ENCODE measurements at regions not wholly inside any gene's neighbourhood (a gene's known extent, or its start where the extent isn't known, plus 50 kb on each side); places are given as distances from the start of the nearest gene placed in this dataset.

DNA sequence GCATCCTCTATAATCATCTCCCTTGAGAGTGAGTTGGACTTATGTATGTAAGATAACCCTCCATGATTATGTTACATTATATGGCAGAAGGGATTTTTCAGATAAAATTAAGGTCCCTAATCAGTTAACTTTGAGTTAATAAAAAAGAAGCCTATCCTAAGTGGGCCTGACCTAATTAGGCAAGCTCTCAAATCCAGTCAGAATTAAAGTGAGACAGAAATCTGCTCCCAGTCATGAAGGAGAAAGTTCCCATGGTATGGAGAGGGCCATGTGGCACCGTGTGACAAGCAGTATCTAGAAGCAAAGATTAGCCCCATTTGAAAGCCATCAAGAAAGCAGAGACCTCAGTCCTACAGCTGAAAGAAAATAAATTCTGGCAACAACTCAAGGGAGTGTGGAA lies 202.4 kb downstream of the PRELID2 start:
- Mint-ChIP-seq H3K27ac (ENCODE audit: unreplicated experiment) (no peak overlapping the region), H3K4me3 (ENCODE audit: unreplicated experiment) (no peak overlapping the region), H3K9me3 (ENCODE audit: unreplicated experiment) (peaks cover 3% of the 10 kb centered on the region), H3K36me3 (ENCODE audit: insufficient read depth, unreplicated experiment) (no peaks in the 10 kb centered on the region), H3K27me3 (ENCODE audit: insufficient read depth, unreplicated experiment) (no peaks in the 10 kb centered on the region), H3K4me1 (ENCODE audit: low read depth, unreplicated experiment) (peaks cover 14% of the 10 kb centered on the region)
- POLR2A ChIA-PET, result interaction anchor here (0.6 kb wide), 1 partner anchor 541 kb away, joined by 4 read pairs; no protein-coding TSS in a partner anchor
- H3K4me1 ChIP-seq, result peaks cover 11% of the 10 kb centered on the region
- no peaks in the 10 kb centered on the region for H3K36me3 ChIP-seq (ENCODE audit: control insufficient read depth, insufficient read depth, low read length)
- CTCF ChIA-PET, result no interaction called here
- DNase-seq, result no peak
- H3K4me3 ChIP-seq (ENCODE audit: low read depth, low read length), result no peak overlapping the region
- H3K9me3 ChIP-seq, result no peaks in the 10 kb centered on the region
- H3K27me3 ChIP-seq (replicated peaks; ENCODE audit: control insufficient read depth, insufficient read depth, low read length), result no peaks in the 10 kb centered on the region
- TF ChIP-seq, protein P1, sequence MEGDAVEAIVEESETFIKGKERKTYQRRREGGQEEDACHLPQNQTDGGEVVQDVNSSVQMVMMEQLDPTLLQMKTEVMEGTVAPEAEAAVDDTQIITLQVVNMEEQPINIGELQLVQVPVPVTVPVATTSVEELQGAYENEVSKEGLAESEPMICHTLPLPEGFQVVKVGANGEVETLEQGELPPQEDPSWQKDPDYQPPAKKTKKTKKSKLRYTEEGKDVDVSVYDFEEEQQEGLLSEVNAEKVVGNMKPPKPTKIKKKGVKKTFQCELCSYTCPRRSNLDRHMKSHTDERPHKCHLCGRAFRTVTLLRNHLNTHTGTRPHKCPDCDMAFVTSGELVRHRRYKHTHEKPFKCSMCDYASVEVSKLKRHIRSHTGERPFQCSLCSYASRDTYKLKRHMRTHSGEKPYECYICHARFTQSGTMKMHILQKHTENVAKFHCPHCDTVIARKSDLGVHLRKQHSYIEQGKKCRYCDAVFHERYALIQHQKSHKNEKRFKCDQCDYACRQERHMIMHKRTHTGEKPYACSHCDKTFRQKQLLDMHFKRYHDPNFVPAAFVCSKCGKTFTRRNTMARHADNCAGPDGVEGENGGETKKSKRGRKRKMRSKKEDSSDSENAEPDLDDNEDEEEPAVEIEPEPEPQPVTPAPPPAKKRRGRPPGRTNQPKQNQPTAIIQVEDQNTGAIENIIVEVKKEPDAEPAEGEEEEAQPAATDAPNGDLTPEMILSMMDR (IDR thresholded peaks at IDR 0.05; ENCODE audit: insufficient read depth in 1 of 2, low read depth in 1 of 2, low read length in 1 of 2, severe bottlenecking in 1 of 2, unreplicated experiment in 1 of 2), result no peak
- BruUV-seq (replicated peaks), result no TSS peak
- intact Hi-C loops (cut with micrococcal nuclease; ENCODE audit: unreplicated experiment), result no loop called here

DNA sequence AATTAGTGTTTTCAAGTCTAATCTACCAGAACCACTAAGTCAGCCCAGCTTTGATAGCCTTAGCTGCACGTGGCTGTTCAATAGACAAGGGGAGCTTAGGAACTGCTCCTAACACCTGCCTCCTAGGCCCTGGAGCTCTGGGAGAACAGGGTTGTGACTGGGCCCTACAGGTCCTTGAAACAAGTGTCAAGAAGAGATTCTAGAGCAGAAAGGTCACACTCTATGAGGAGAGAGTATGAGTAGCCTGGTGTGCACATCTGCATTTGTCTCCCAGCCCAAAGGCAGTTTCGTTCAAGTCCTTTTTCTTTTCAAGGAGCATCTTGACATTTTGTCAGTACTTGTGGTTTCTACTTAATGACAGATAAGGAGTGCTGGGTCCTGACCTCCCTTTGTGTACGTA lies 206.1 kb downstream of the PRELID2 start:
- ChIA-PET POLR2A (no interaction called here), CTCF (no interaction called here)
- intact Hi-C loops (cut with micrococcal nuclease; ENCODE audit: unreplicated experiment), result no loop called here
- Mint-ChIP-seq H3K4me1 (ENCODE audit: low read depth, unreplicated experiment) (peaks cover 3% of the 10 kb centered on the region), H3K36me3 (ENCODE audit: insufficient read depth, unreplicated experiment) (no peaks in the 10 kb centered on the region), H3K9me3 (ENCODE audit: unreplicated experiment) (peaks cover 10% of the 10 kb centered on the region), H3K27ac (ENCODE audit: unreplicated experiment) (no peak overlapping the region), H3K4me3 (ENCODE audit: unreplicated experiment) (no peak overlapping the region), H3K27me3 (ENCODE audit: insufficient read depth, unreplicated experiment) (no peaks in the 10 kb centered on the region)
- Histone ChIP-seq H3K36me3 (ENCODE audit: control insufficient read depth, insufficient read depth, low read length) (no peaks in the 10 kb centered on the region), H3K9me3 (no peaks in the 10 kb centered on the region), H3K27me3 (replicated peaks; ENCODE audit: control insufficient read depth, insufficient read depth, low read length) (no peaks in the 10 kb centered on the region), H3K4me1 (peaks cover 6% of the 10 kb centered on the region), H3K4me3 (ENCODE audit: low read depth, low read length) (no peak overlapping the region)
- no TSS peak for BruUV-seq (replicated peaks)
- peak in 1 of 2 experiments; percentile 27 for DNase-seq
- TF ChIP-seq, protein P1 (IDR thresholded peaks at IDR 0.05; ENCODE audit: insufficient read depth in 1 of 2, low read depth in 1 of 2, low read length in 1 of 2, severe bottlenecking in 1 of 2, unreplicated experiment in 1 of 2), result no peak

DNA sequence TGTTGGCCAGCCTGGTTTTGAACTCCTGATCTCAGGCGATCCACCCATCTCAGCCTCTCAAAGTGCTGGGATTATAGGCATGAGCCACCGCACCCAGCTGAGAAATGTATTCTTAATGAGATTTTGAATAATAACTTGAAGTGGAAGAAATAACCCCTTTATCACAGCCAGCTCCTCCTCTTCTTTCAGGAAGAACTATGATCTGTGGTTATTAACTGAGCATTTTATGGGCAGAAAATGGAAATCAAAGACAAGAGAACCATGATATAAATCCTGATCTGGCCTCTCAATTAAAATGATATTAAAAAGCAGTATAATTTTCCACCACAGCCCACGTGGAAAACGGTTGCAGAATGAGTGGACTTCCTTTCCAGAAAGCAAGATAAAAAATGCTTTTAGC lies 206.6 kb downstream of the PRELID2 start:
- H3K36me3 Mint-ChIP-seq (ENCODE audit: insufficient read depth, unreplicated experiment), result no peaks in the 10 kb centered on the region
- DNase-seq, result no peak
- peaks cover 1% of the 10 kb centered on the region for H3K4me1 ChIP-seq
- ChIA-PET POLR2A (no interaction called here), CTCF (no interaction called here)
- TF ChIP-seq, protein P1 (IDR thresholded peaks at IDR 0.05; ENCODE audit: insufficient read depth in 1 of 2, low read depth in 1 of 2, low read length in 1 of 2, severe bottlenecking in 1 of 2, unreplicated experiment in 1 of 2), result no peak
- no peaks in the 10 kb centered on the region for H3K36me3 ChIP-seq (ENCODE audit: control insufficient read depth, insufficient read depth, low read length)
- H3K4me3 ChIP-seq (ENCODE audit: low read depth, low read length), result no peak overlapping the region
- H3K4me3 Mint-ChIP-seq (ENCODE audit: unreplicated experiment), result no peak overlapping the region
- H3K27ac Mint-ChIP-seq (ENCODE audit: unreplicated experiment), result no peak overlapping the region
- no peaks in the 10 kb centered on the region for H3K4me1 Mint-ChIP-seq (ENCODE audit: low read depth, unreplicated experiment)
- no TSS peak for BruUV-seq (replicated peaks)
- peaks cover 14% of the 10 kb centered on the region for H3K9me3 Mint-ChIP-seq (ENCODE audit: unreplicated experiment)
- H3K9me3 ChIP-seq, result peaks cover 2% of the 10 kb centered on the region; the same call in 1 of the 2 replicates
- H3K27me3 ChIP-seq (replicated peaks; ENCODE audit: control insufficient read depth, insufficient read depth, low read length), result no peaks in the 10 kb centered on the region
- intact Hi-C loops (cut with micrococcal nuclease; ENCODE audit: unreplicated experiment), result no loop called here
- H3K27me3 Mint-ChIP-seq (ENCODE audit: insufficient read depth, unreplicated experiment), result no peaks in the 10 kb centered on the region
